ENCODE measurements at regions not wholly inside any gene's neighbourhood (a gene's known extent, or its start where the extent isn't known, plus 50 kb on each side); places are given as distances from the start of the nearest gene placed in this dataset.

DNA sequence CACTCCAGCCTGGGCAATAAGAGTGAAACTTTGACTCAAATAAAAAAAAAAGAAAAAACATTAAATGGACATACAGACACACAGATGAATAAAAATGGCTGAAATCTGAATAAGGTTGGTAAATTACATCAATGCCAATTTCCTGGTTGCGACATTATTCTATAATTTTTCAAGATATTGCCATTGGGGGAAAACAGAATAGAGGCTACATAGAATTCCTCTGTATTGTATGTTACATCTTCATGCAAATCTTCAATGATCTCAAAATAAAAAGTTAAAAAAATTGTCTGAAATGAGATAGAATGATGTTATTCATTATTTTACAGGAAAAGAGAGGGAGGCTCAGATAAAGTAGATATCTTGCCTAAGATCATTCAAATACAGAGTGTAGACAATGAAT lies 234.0 kb downstream of the SDHAF3 start (continued):
- no peak for TF ChIP-seq KDM5B (CRISPR knock-in tag; IDR thresholded peaks at IDR 0.05; ENCODE audit: borderline replicate concordance)
- TF ChIP-seq CENPT (CRISPR knock-in tag; IDR thresholded peaks at IDR 0.05; ENCODE audit: low read depth), result no peak
- TF ChIP-seq ZNF317 (CRISPR knock-in tag; IDR thresholded peaks at IDR 0.05), result no peak
- no peak for TF ChIP-seq ZBTB3 (CRISPR knock-in tag; IDR thresholded peaks at IDR 0.05; ENCODE audit: borderline replicate concordance, low read depth)
- TF ChIP-seq RORA (CRISPR knock-in tag; IDR thresholded peaks at IDR 0.05), result no peak
- TF ChIP-seq SMAD3 (CRISPR knock-in tag; IDR thresholded peaks at IDR 0.05), result no peak
- TF ChIP-seq PTBP1 (IDR thresholded peaks at IDR 0.05; ENCODE audit: low read depth, low read length, poor library complexity, severe bottlenecking), result no peak

DNA sequence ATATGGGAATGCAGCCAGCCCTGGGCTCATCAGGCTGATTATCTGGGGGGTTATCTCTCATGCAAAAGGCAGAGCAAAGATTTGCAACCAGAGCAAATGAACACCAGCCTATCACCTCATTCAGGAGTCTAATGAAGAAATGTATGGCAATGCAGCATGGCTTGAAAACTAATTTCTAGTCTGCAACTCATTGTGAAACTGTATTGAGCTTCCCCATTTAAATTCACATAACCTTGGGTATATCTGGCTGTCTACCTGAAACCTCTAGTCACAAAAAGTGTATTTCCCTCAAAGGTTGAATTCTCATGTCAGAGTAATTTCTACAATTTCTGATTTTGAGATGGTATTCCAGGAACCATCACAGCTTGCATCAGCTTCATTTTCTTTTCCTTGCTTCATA lies 240.0 kb downstream of the SDHAF3 start:
- no peak for TF ChIP-seq MED13 (CRISPR knock-in tag; IDR thresholded peaks at IDR 0.05)
- no peak for TF ChIP-seq RFX1 (IDR thresholded peaks at IDR 0.05)
- TF ChIP-seq SYNCRIP (IDR thresholded peaks at IDR 0.05; ENCODE audit: insufficient read depth, low read depth, low read length), result no peak
- no peak for TF ChIP-seq JDP2 (CRISPR knock-in tag; IDR thresholded peaks at IDR 0.05; ENCODE audit: borderline replicate concordance)
- no peak for TF ChIP-seq ZNF451 (CRISPR knock-in tag; IDR thresholded peaks at IDR 0.05)
- TF ChIP-seq, protein P1, sequence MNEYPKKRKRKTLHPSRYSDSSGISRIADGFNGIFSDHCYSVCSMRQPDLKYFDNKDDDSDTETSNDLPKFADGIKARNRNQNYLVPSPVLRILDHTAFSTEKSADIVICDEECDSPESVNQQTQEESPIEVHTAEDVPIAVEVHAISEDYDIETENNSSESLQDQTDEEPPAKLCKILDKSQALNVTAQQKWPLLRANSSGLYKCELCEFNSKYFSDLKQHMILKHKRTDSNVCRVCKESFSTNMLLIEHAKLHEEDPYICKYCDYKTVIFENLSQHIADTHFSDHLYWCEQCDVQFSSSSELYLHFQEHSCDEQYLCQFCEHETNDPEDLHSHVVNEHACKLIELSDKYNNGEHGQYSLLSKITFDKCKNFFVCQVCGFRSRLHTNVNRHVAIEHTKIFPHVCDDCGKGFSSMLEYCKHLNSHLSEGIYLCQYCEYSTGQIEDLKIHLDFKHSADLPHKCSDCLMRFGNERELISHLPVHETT (CRISPR knock-in tag; conservative IDR thresholded peaks at IDR 0.05), result no peak
- TF ChIP-seq, protein P2, sequence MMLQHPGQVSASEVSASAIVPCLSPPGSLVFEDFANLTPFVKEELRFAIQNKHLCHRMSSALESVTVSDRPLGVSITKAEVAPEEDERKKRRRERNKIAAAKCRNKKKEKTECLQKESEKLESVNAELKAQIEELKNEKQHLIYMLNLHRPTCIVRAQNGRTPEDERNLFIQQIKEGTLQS (CRISPR knock-in tag; IDR thresholded peaks at IDR 0.05), result no peak
- TF ChIP-seq ZNF20 (CRISPR knock-in tag; IDR thresholded peaks at IDR 0.05), result no peak
- TF ChIP-seq, protein P3, sequence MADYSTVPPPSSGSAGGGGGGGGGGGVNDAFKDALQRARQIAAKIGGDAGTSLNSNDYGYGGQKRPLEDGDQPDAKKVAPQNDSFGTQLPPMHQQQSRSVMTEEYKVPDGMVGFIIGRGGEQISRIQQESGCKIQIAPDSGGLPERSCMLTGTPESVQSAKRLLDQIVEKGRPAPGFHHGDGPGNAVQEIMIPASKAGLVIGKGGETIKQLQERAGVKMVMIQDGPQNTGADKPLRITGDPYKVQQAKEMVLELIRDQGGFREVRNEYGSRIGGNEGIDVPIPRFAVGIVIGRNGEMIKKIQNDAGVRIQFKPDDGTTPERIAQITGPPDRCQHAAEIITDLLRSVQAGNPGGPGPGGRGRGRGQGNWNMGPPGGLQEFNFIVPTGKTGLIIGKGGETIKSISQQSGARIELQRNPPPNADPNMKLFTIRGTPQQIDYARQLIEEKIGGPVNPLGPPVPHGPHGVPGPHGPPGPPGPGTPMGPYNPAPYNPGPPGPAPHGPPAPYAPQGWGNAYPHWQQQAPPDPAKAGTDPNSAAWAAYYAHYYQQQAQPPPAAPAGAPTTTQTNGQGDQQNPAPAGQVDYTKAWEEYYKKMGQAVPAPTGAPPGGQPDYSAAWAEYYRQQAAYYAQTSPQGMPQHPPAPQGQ (CRISPR knock-in tag; IDR thresholded peaks at IDR 0.05; ENCODE audit: borderline replicate concordance), result no peak
- TF ChIP-seq GABPB1 (CRISPR knock-in tag; IDR thresholded peaks at IDR 0.05), result no peak
- TF ChIP-seq, protein P4, sequence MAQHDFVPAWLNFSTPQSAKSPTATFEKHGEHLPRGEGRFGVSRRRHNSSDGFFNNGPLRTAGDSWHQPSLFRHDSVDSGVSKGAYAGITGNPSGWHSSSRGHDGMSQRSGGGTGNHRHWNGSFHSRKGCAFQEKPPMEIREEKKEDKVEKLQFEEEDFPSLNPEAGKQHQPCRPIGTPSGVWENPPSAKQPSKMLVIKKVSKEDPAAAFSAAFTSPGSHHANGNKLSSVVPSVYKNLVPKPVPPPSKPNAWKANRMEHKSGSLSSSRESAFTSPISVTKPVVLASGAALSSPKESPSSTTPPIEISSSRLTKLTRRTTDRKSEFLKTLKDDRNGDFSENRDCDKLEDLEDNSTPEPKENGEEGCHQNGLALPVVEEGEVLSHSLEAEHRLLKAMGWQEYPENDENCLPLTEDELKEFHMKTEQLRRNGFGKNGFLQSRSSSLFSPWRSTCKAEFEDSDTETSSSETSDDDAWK (CRISPR knock-in tag; IDR thresholded peaks at IDR 0.05), result no peak
- no peak for TF ChIP-seq HDAC1 (CRISPR knock-in tag; IDR thresholded peaks at IDR 0.05)
- no peak for TF ChIP-seq ZNF263 (CRISPR knock-in tag; IDR thresholded peaks at IDR 0.05)
- CTCF ChIA-PET (ENCODE audit: low intra/inter-chr PET ratio, low total read pairs), result no interaction called here
- POLR2A ChIA-PET, result no interaction called here
- no peaks in the 10 kb centered on the region for H3K4me1 ChIP-seq (ENCODE audit: insufficient read depth, low read length)
- no peak overlapping the region for H3K4me2 ChIP-seq (ENCODE audit: low read depth, low read length)
- no peaks in the 10 kb centered on the region for H3K27me3 ChIP-seq (ENCODE audit: control insufficient read depth in 1 of 2, insufficient read depth in 2 of 2, low read length in 2 of 2)
- no peak overlapping the region for H3K4me3 ChIP-seq (replicated peaks in 1 of 3; ENCODE audit: insufficient read depth in 1 of 3, low read depth in 2 of 3, low read length in 3 of 3)
- in situ Hi-C loops (cut with HindIII; ENCODE audit: extremely low pct_ligation_motif_present, low pct_unique_long_range_greater_than_20kb), result no loop called here
- H4K20me1 ChIP-seq (ENCODE audit: insufficient read depth, low read length), result no peaks in the 10 kb centered on the region
- no peaks in the 10 kb centered on the region for H3K9me3 ChIP-seq (ENCODE audit: low read length)
- BruUV-seq (replicated peaks), result no TSS peak
- H2AFZ ChIP-seq (ENCODE audit: low read length), result no peak overlapping the region
- H3K79me2 ChIP-seq (ENCODE audit: insufficient read depth, low read length), result no peaks in the 10 kb centered on the region
- ATAC-seq (no peak), DNase-seq (ENCODE audit: low spot score) (no peak), FAIRE-seq (no peak)
- intact Hi-C loops (cut with micrococcal nuclease; ENCODE audit: unreplicated experiment), result no loop called here
- no peak overlapping the region for H3K27ac ChIP-seq (ENCODE audit: extremely low read length, insufficient read depth, low read length)
- H3K36me3 ChIP-seq (replicated peaks in 1 of 2; ENCODE audit: control insufficient read depth in 1 of 2, insufficient read depth in 2 of 2, low read length in 2 of 2), result no peaks in the 10 kb centered on the region
- H3K9ac ChIP-seq (ENCODE audit: insufficient read depth, low read depth, low read length), result no peak overlapping the region

Data from HepG2 (cell line).